Endothelial cell of umbilical vein (primary cell): ENCODE measurements at regions not wholly inside any gene's neighbourhood (a gene's known extent, or its start where the extent isn't known, plus 50 kb on each side); places are given as distances from the start of the nearest gene placed in this dataset.

ENCODE experiments used
- BruUV-seq: library from RNA; stranded (reverse); fragments of 400-500 nt; replicated peaks from 2 replicates; lab custom pipeline; 2021; lab: Mats Ljungman, UMichigan
- CTCF ChIA-PET: fragments of 300-600, 350-600 bp; sonication (Branson Sonifier 250); formaldehyde crosslinking; loops from one replicate; lab custom pipeline; 2021; ENCODE audit warnings: antibody characterized with exemption, inconsistent platforms; lab: Charles Lee
- POLR2A ChIA-PET: fragments of 300-600, 350-600 bp; sonication (Branson Sonifier 250); formaldehyde crosslinking; loops from one replicate; lab custom pipeline; 2021; ENCODE audit warnings: antibody characterized with exemption, inconsistent platforms; lab: Charles Lee
- DNase-seq: peaks from one replicate; pipeline ENCODE4 v3.0.0-alpha.2; 2011; ENCODE audit warnings: low read depth, low spot score
- FAIRE-seq: peaks from 2 replicates; lab custom pipeline; 2011; peaks lifted over from hg19 to GRCh38; lab: Jason Lieb, UNC
- H2AFZ ChIP-seq: 2 replicates; pipeline ENCODE4 v1.6.0; 2012; ENCODE audit warnings: low read depth, low read length, control low read depth, inconsistent platforms
- H3K27ac ChIP-seq: 2 replicates; pipeline ENCODE4 v1.5.1; 2011; ENCODE audit warnings: low read depth, mild to moderate bottlenecking, control low read depth, low read length, moderate library complexity; ENCODE audit not compliant: insufficient read depth
- H3K27me3 ChIP-seq, 2 experiments: 2 replicates each; pipeline versions ENCODE4 v1.6.0 to v1.6.1; 2011; ENCODE audit warnings: low read length in 2 of 2, mixed read lengths in 1 of 2; ENCODE audit not compliant: control insufficient read depth in 2 of 2, insufficient read depth in 2 of 2
- H3K36me3 ChIP-seq, 2 experiments: 2 replicates in 1 of 2; 3 replicates in 1 of 2; pipeline ENCODE4 v1.5.1; 2011; ENCODE audit warnings: low read length in 2 of 2, mild to moderate bottlenecking in 1 of 2, moderate library complexity in 1 of 2; ENCODE audit not compliant: control insufficient read depth in 2 of 2, insufficient read depth in 2 of 2; ENCODE audit errors: extremely low read depth in 1 of 2
- H3K4me1 ChIP-seq: 3 replicates; pipeline ENCODE4 v1.5.1; 2011; ENCODE audit warnings: mild to moderate bottlenecking, low read length; ENCODE audit not compliant: control insufficient read depth, insufficient read depth; ENCODE audit errors: extremely low read depth
- H3K4me2 ChIP-seq: 2 replicates; pipeline ENCODE4 v1.6.1; 2011; ENCODE audit warnings: low read length, control low read depth, mixed read lengths; ENCODE audit not compliant: insufficient read depth
- H3K4me3 ChIP-seq, 3 experiments: fragments of 200-600 bp in 1 of 3; sonication (generic), shearing (Covaris generic) in 1 of 3; replicated peaks in 1 of 3; 2 replicates each; pipeline ENCODE4 v1.5.1; 2011 to 2016; ENCODE audit warnings: control low read depth in 3 of 3, low read length in 3 of 3, mild to moderate bottlenecking in 2 of 3, inconsistent platforms in 1 of 3, low read depth in 1 of 3, moderate library complexity in 1 of 3; ENCODE audit not compliant: insufficient read depth in 1 of 3
- H3K79me2 ChIP-seq: 2 replicates; pipeline ENCODE4 v1.6.0; 2012; ENCODE audit warnings: low read length, inconsistent platforms; ENCODE audit not compliant: control insufficient read depth, insufficient read depth
- H3K9ac ChIP-seq: replicated peaks from 2 replicates; pipeline ENCODE3; 2011; ENCODE audit warnings: low read length, control low read depth; ENCODE audit not compliant: insufficient read depth; ENCODE audit errors: extremely low read depth
- H3K9me1 ChIP-seq: replicated peaks from 3 replicates; pipeline ENCODE4 v1.6.0; 2011; ENCODE audit warnings: mild to moderate bottlenecking, low read length; ENCODE audit not compliant: control insufficient read depth, insufficient read depth; ENCODE audit errors: extremely low read depth
- H3K9me3 ChIP-seq: replicated peaks from 2 replicates; pipeline ENCODE4 v1.5.1; 2012; ENCODE audit warnings: low read length, inconsistent platforms; ENCODE audit not compliant: control insufficient read depth, insufficient read depth
- H4K20me1 ChIP-seq: replicated peaks from 2 replicates; pipeline ENCODE3; 2011; ENCODE audit warnings: mild to moderate bottlenecking, low read length; ENCODE audit not compliant: control insufficient read depth, insufficient read depth; ENCODE audit errors: extremely low read depth
- CTCF ChIP-seq, 2 donors: IDR thresholded peaks; 1 replicate in 1 of 2; 2 replicates in 1 of 2; pipeline ENCODE4 v1.5.1; 2011; ENCODE audit warnings: low read length in 2 of 2, mild to moderate bottlenecking in 2 of 2, moderate library complexity in 2 of 2, control low read depth in 1 of 2, inconsistent platforms in 1 of 2, low read depth in 1 of 2; ENCODE audit not compliant: insufficient read depth in 1 of 2; ENCODE audit errors: extremely low read depth in 1 of 2
- EZH2 ChIP-seq: IDR thresholded peaks from 2 replicates; pipeline ENCODE4 v1.6.1; 2012; ENCODE audit warnings: borderline replicate concordance, low read depth, mild to moderate bottlenecking, moderate library complexity, low read length, inconsistent platforms; ENCODE audit not compliant: severe bottlenecking
- FOS ChIP-seq: IDR thresholded peaks from 2 replicates; pipeline ENCODE4 v1.6.1; 2011; ENCODE audit warnings: mild to moderate bottlenecking, low read length, moderate library complexity, borderline replicate concordance; ENCODE audit not compliant: insufficient read depth
- GATA2 ChIP-seq: IDR thresholded peaks from 2 replicates; pipeline ENCODE4 v1.7.0; 2011; ENCODE audit warnings: low read depth, mild to moderate bottlenecking, moderate library complexity, mixed read lengths, low read length; ENCODE audit not compliant: insufficient read length, insufficient read depth
- JUN ChIP-seq: IDR thresholded peaks from 2 replicates; pipeline ENCODE4 v1.6.1; 2011; ENCODE audit warnings: borderline replicate concordance, low read depth; ENCODE audit not compliant: insufficient read length, insufficient read depth
- MAX ChIP-seq: IDR thresholded peaks from 2 replicates; pipeline ENCODE4 v1.6.1; 2011; ENCODE audit not compliant: insufficient read depth, insufficient read length
- MYC ChIP-seq: IDR thresholded peaks from one replicate; pipeline ENCODE4 v1.6.1; 2011; ENCODE audit warnings: mild to moderate bottlenecking, low read depth, low read length
- POLR2A ChIP-seq: IDR thresholded peaks from 2 replicates; pipeline ENCODE4 v1.6.1; 2012; ENCODE audit warnings: low read depth, mild to moderate bottlenecking, control low read depth, low read length
- POLR2AphosphoS5 ChIP-seq: IDR thresholded peaks from 2 replicates; pipeline ENCODE4 v1.6.1; 2012; ENCODE audit warnings: low read depth, mild to moderate bottlenecking, control low read depth, low read length, moderate library complexity; ENCODE audit not compliant: insufficient read depth
- dilution Hi-C: fragments of 300-500 bp; cut with MboI; formaldehyde crosslinking; loops from one replicate; pipeline ENCODE4 v1.15.0; 2019; ENCODE audit warnings: low sequenced_read_pairs; ENCODE audit not compliant: extremely low pct_ligation_motif_present
- intact Hi-C: fragments of 100-400 bp; cut with micrococcal nuclease; formaldehyde crosslinking; loops from one replicate; pipeline ENCODE4 v1.10.0; 2022

GRCh38 chr16:60820361-60820760 is 1215.9 kb downstream of the CDH8 start:
- no peaks in the 10 kb centered on the region for H3K9me1 ChIP-seq
- no peak overlapping the region for H3K4me2 ChIP-seq
- TF ChIP-seq GATA2 (no peak), MAX (no peak), FOS (no peak), EZH2 (no peak), POLR2AphosphoS5 (no peak), POLR2A (no peak), MYC (no peak), JUN (no peak), CTCF (IDR thresholded peaks at IDR 0.05; ENCODE audit: extremely low read depth in 1 of 2, insufficient read depth in 1 of 2, low read depth in 1 of 2, low read length in 2 of 2) (no peak)
- dilution Hi-C loops (no loop called here), intact Hi-C loops (no loop called here)
- no peaks in the 10 kb centered on the region for H3K36me3 ChIP-seq
- no peak overlapping the region for H3K9ac ChIP-seq
- CTCF ChIA-PET = no interaction called here
- H3K79me2 ChIP-seq = no peaks in the 10 kb centered on the region
- no peaks in the 10 kb centered on the region for H3K4me1 ChIP-seq
- BruUV-seq = no TSS peak
- H3K27me3 ChIP-seq = no peaks in the 10 kb centered on the region
- H4K20me1 ChIP-seq = no peaks in the 10 kb centered on the region
- no peak for FAIRE-seq
- no peak for DNase-seq
- H3K4me3 ChIP-seq = no peak overlapping the region
- POLR2A ChIA-PET = no interaction called here
- no peak overlapping the region for H3K27ac ChIP-seq
- peaks cover 2% of the 10 kb centered on the region for H3K9me3 ChIP-seq
- H2AFZ ChIP-seq = no peak overlapping the region
